ENCODE measurements at regions not wholly inside any gene's neighbourhood (a gene's known extent, or its start where the extent isn't known, plus 50 kb on each side); places are given as distances from the start of the nearest gene placed in this dataset.

GRCh38 chr5:155727512-155728145 lies 599.3 kb upstream of the SGCD start:
- DNase-seq = no peak

DNA sequence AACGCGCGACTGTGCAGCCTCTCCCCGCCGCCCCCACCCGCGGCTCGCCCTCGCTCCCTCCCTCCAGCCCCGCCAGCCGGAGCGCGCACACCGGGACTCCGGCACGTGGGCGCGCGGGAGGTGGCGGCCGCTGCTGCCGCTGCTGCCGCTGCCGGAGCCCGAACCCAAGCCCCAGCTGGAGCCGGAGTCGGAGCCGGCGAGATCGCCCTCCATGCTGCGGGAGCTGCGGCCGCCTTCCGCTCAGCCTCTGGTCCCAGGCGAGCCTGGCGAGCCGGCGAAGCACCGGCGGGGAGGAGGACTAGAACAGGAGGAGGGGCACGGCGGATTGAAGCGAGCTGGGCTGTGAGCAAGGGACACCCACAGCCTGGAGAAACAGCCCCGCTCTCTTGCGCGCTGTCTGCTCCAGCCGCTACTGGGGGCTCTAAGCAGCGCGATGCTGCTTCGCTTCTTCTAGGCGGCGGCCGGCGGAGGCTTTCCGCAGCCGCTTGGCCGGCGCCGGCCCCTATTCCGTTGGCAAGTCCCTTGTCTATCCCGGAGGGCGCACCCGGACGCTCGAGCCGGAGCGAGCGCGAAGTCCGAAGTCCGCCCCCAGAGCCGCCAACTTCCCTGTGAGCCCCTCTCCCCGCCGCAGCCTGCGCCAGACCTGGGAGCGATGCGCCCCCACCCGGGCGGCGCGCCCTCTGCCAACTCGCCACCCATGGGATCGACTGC lies 598.7 kb upstream of the SGCD start:
- peak; percentile 59 for DNase-seq

- peak; percentile 56 for DNase-seq
These were observed 597.9 kb upstream of the SGCD start for GRCh38 chr5:155728857-155729683.

DNA sequence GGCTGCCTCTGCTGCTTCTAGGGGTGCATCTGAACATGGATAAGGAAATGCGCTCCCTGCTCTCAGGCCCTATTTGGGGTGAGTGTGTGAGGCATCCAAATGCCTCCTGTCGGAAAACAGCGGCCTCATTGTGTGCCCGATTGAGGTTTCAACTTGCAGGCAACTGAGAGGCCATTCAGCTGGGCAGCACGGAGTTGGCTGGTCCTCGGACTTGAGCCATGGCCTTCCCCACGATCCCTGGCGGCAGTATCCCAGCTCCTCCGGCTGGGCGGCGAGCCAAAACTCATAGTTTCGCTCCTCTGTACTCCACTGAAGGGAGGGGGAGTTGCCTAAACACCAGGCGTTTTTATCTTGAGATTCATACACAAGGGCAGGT lies 597.3 kb upstream of the SGCD start:
- DNase-seq = no peak

DNA sequence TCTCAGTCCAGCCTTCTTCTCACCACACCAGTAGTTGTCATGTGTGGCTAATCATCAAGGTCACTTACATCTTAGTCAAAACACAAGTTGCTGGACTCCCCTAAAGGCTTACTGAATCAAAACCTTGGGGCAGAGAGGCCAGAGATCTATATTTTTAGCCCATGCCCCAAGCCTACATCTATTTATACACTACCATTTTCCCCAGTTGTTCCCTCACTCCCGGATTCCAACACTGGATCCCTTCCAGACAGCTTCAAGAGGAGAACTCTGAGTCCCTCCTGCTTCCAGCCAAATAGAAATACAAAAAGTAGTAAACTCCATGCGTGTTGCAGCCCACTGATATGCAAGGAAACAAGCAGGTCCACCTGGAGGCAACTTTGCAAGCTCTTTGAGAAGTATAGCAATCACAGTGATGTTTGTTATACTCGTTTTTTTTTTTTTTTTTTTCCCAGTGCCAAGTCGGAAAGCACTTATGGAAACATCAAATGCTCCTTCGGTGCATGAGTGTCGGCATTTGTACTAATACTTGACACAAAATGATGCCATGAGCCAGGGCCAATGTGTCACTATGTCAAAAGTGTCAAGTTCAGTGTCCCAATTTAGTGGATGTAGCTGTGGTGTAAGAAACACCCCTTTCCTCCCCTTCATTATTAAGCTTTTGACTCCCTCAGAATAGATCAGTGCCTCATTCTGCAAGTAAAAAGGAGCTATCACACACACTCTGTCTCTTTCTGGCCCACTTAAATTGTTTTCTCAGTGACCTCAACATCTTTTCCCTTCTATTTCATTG lies 594.2 kb upstream of the SGCD start:
- no peak for DNase-seq

GRCh38 chr5:155733935-155734334 lies 593.0 kb upstream of the SGCD start:
- no peak for DNase-seq

DNA sequence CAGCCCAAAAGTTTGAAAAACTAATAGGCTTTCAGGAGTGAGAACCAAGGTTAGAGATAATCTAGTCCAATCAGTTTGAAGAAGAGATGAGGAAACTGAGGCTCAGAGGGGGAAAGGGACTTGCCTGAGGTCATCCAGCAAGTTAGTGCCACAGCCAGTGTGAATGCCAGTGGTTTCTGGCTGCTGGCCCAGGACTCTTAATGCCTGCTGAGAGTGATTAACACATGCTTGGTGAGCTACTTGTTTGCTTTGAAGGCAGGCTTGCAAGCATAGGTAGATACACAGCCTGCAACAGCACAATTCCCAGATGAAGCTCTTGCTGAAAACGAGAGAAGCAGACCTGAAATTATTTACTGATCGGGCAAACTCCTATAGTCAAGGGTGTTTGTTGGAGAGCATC lies 591.6 kb upstream of the SGCD start:
- DNase-seq = no peak

- no peak for DNase-seq
These were observed 588.3 kb upstream of the SGCD start for GRCh38 chr5:155738616-155739015.

- no peak for DNase-seq
These were observed 580.5 kb upstream of the SGCD start for GRCh38 chr5:155746367-155747038.

GRCh38 chr5:155750101-155750500 lies 576.9 kb upstream of the SGCD start:
- DNase-seq = no peak

GRCh38 chr5:155750571-155750970 lies 576.4 kb upstream of the SGCD start:
- DNase-seq = no peak

GRCh38 chr5:155753943-155754581 lies 572.9 kb upstream of the SGCD start:
- DNase-seq = no peak

DNA sequence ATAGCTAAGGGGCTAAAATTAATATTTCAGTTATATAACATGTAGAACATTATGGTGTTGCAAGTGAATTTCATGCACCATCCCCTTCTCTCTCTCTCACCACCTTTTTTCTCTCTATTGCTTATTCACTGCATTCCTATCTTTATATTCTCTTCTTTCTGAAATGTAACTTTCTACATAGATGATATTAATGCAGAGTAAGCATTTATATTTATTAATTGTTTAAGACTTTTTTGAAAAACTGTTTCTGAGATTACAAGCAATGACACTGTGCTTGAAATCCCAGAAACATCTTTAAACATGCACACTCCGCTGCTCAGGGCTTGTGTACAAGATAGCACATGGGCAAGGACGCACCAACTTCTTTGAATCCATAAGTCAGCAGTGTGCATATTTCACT lies 567.7 kb upstream of the SGCD start:
- DNase-seq = no peak

GRCh38 chr5:155759984-155760383 lies 567.0 kb upstream of the SGCD start:
- no peak for DNase-seq

DNA sequence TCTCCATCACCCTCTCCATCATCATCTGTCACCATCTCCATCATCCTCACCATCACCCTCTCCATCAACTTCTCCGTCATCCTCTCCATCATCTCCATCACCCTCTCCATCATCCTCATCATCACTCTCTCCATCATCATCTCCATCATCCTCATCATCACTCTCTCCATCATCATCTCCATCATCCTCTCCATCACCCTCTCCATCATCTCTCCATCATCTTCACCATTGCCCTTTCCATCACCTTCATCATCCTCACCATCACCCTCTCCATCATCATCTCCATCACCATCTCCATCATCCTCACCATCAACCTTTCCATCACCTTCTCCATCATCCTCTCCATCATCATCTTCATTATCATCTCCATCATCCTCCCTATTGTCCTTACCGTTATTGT lies 565.5 kb upstream of the SGCD start:
- DNase-seq = no peak

DNA sequence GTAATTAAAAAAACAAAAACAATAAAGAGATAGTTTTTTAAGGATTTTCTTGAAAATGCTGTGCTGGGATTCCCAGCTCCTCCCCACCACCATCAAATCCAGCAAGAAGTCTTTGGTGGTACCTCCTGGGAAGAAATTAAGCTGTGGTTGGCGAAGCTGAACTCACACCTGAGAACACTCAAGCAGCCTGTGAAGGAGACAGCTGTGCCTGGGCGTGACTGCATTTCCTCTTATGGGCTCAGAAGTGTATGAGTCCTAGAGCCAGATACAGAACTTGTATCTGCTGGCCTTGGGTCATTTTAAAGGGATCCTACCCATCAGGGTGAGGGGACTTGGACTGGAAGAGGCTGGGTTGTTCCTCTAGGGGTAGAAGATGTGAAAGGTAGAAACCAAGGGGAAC lies 561.2 kb upstream of the SGCD start:
- no peak for DNase-seq

DNA sequence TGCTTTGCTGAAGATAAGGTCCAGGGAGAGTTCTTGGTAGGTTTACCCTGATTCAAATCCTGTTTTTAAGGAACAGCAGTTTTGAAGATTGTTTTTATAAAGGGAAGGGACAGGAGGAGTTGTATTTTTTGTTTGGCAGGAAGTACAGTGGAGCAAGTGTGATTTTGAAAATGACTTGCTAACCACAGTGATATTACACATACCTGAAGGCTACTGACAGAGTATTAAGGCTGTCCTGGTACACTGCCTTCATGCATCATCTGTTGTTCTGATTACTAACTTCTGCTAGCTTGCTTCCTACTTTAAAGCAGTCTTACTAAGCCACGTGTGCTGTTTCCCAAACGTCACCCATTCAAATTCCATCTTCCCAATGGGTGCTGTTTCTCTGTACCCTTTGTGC lies 559.5 kb upstream of the SGCD start:
- DNase-seq = no peak

GRCh38 chr5:155768332-155768731 lies 558.6 kb upstream of the SGCD start:
- no peak for DNase-seq

GRCh38 chr5:155772009-155772662 lies 554.8 kb upstream of the SGCD start:
- DNase-seq = no peak

- DNase-seq = no peak
These were observed 553.3 kb upstream of the SGCD start for GRCh38 chr5:155773680-155774079.

- DNase-seq = no peak
These were observed 546.7 kb upstream of the SGCD start for GRCh38 chr5:155780260-155780659.

- DNase-seq = no peak
These were observed 543.7 kb upstream of the SGCD start for GRCh38 chr5:155783246-155783645.

Measured in activated CD8-positive, alpha-beta memory T cell treated with anti-CD3 and anti-CD28 coated beads for 24 hours (primary cell).